Ovary (tissue), 7 donors: ENCODE measurements at regions not wholly inside any gene's neighbourhood (a gene's known extent, or its start where the extent isn't known, plus 50 kb on each side); places are given as distances from the start of the nearest gene placed in this dataset.

Source experiments
- DNase-seq, 5 donors: peaks; one replicate each; pipeline ENCODE4 v3.0.0-alpha.2; 2019 to 2020
- H3K27ac ChIP-seq, 2 donors: fragments of 200-600 bp; one replicate each; pipeline versions ENCODE4 v1.5.1 to v1.8.0; 2019 to 2022
- H3K27me3 ChIP-seq: fragments of 200-600 bp; one replicate; pipeline ENCODE4 v1.8.0; 2022
- H3K36me3 ChIP-seq: fragments of 200-600 bp; sonication (generic); one replicate; pipeline ENCODE4 v1.5.1; 2019
- H3K4me1 ChIP-seq: one replicate; pipeline ENCODE4 v1.8.1; 2013; ENCODE audit warnings: mild to moderate bottlenecking, moderate library complexity; ENCODE audit not compliant: insufficient read depth
- H3K4me3 ChIP-seq: fragments of 200-600 bp; sonication (generic); one replicate; pipeline ENCODE4 v1.5.1; 2017
- H3K9me3 ChIP-seq, 2 donors: fragments of 200-600 bp in 1 of 2; sonication (generic) in 1 of 2; one replicate each; pipeline versions ENCODE4 v1.5.1 to v1.8.1; 2013 to 2019; ENCODE audit warnings: mild to moderate bottlenecking in 1 of 2, moderate library complexity in 1 of 2
- CTCF ChIP-seq, 3 donors: fragments of 450-650 bp in 2 of 3; fragments of 200-600 bp in 1 of 3; IDR thresholded peaks; one replicate each; pipeline versions ENCODE4 v1.5.1 to v1.8.0; 2016 to 2022; ENCODE audit warnings: antibody characterized with exemption in 3 of 3, mild to moderate bottlenecking in 1 of 3
- EP300 ChIP-seq: sonication (generic); formaldehyde crosslinking; IDR thresholded peaks from one replicate; pipeline ENCODE4 v1.6.1; 2017; ENCODE audit warnings: antibody characterized with exemption
- POLR2A ChIP-seq: fragments of 450-650 bp; IDR thresholded peaks from one replicate; pipeline ENCODE4 v1.6.1; 2017; ENCODE audit warnings: antibody characterized with exemption, mild to moderate bottlenecking, moderate library complexity
- WGBS, 3 donors: extraction: QIAGEN DNeasy Blood & Tissue Kit in 1 of 3; methylation state at CpG; one replicate each; pipeline versions ENCODE4 v1.1.5 to v1.1.7; 2013 to 2017; 5-methylcytosine and 5-hydroxymethylcytosine counted together
- intact Hi-C, 4 donors: fragments of 100-400 bp; cut with DNase I; formaldehyde crosslinking; loops; one replicate each; pipeline versions ENCODE4 v1.11.0 to v1.15.1; 2022 to 2023
- donor health status: DM: no; HTN: no; CAD: no; lungs with moderate emphysema.
- donor health status: DM: no; HTN: no; CAD: no.
- donor health status: Bipolar disorder and iron deficiency.
- donor health status: DM: no; HTN: no; CAD: no.
- donor health status: DM: yes; HTN: yes; CAD: no.

- 62 to 66% (median 63%) methylated on average over 8 of the region's 8 CpGs for WGBS, 3 donors
- Histone ChIP-seq H3K4me1 (peaks cover 2% of the 10 kb centered on the region), H3K27me3 (no peaks in the 10 kb centered on the region)
These were observed 566.4 kb downstream of the EFNA5 start for GRCh38 chr5:107104040-107104995.

GRCh38 chr5:107103522-107103921, 567.2 kb downstream of the EFNA5 start:
- no peak for DNase-seq
- TF ChIP-seq POLR2A (no peak), EP300 (no peak)
- no peaks in the 10 kb centered on the region for H3K27me3 ChIP-seq
- H3K36me3 ChIP-seq = no peaks in the 10 kb centered on the region
- H3K4me1 ChIP-seq = peaks cover 2% of the 10 kb centered on the region
- 92 to 95% (median 93%) methylated on average over 3 of the region's 3 CpGs for WGBS, 3 donors
- no peak overlapping the region for H3K4me3 ChIP-seq
- intact Hi-C loops = no loop called here
- H3K27ac ChIP-seq = no peak overlapping the region
- H3K9me3 ChIP-seq = peaks cover 0 to 3% of the 10 kb centered on the region in 2 donors

More at GRCh38 chr5:107104040-107104995, 566.4 kb downstream of the EFNA5 start:
- intact Hi-C loops = no loop called here
- H3K36me3 ChIP-seq = no peaks in the 10 kb centered on the region
- peaks cover 0 to 3% of the 10 kb centered on the region in 2 donors for H3K9me3 ChIP-seq
- peak in 1 of 5 donors; percentile 7 for DNase-seq
- no peak overlapping the region for H3K27ac ChIP-seq
- H3K4me3 ChIP-seq = no peak overlapping the region
- TF ChIP-seq POLR2A = no peak
- TF ChIP-seq EP300 = no peak
- TF ChIP-seq CTCF (IDR thresholded peaks at IDR 0.05) = no peak

DNA sequence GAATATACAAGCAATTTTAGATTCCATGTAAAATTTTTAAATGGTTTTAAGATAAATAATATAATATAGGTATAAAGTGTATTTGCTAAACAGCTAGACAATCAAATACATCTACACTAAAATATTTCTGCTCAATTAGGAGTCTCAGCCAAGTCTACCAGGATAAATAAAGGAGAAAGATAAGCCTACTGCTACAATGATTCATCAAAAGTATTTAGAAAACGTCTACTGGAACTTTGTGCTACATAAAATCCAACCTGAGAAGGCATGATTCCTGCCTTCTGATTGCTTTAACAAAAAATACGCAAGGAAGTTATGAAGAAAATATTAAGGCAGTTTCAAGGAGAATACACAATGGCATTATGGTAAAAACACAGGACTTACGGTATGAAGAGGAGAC, 570.6 kb downstream of the EFNA5 start:
- no peaks in the 10 kb centered on the region for H3K27me3 ChIP-seq
- WGBS, 3 donors = 82 to 84% (median 83%) methylated on average over 3 of the region's 3 CpGs
- H3K9me3 ChIP-seq = peaks cover 0 to 3% of the 10 kb centered on the region in 2 donors
- TF ChIP-seq CTCF (IDR thresholded peaks at IDR 0.05) = no peak
- no peak for TF ChIP-seq EP300
- TF ChIP-seq POLR2A = no peak
- no peak for DNase-seq
- no peak overlapping the region for H3K4me3 ChIP-seq
- H3K36me3 ChIP-seq = no peaks in the 10 kb centered on the region
- intact Hi-C loops = no loop called here
- H3K27ac ChIP-seq = no peak overlapping the region
- peaks cover 2% of the 10 kb centered on the region for H3K4me1 ChIP-seq

DNA sequence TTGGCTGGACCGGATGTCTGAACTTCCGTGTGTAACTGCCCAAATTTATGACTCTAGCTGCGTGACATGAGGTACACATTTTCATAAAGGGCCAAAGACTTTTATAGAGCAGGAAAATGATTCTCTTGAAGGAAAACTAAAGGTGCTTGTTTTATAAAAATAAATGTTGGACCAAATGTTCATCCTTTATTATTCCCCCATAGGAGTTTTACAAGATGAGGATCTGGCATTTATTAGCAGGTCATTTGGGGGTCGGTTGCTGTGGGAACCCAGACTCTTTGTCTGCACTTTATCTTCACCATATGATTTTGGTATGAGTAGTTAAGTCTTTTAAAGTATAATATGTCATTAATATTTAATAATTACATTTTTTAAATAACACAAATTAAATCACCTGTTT, 571.2 kb downstream of the EFNA5 start:
- H3K4me1 ChIP-seq = no peaks in the 10 kb centered on the region
- H3K4me3 ChIP-seq = no peak overlapping the region
- H3K27ac ChIP-seq = no peak overlapping the region
- H3K9me3 ChIP-seq = peaks cover 0 to 3% of the 10 kb centered on the region in 2 donors
- no peaks in the 10 kb centered on the region for H3K27me3 ChIP-seq
- 82 to 91% (median 89%) methylated on average over 4 of the region's 4 CpGs for WGBS, 3 donors
- intact Hi-C loops = no loop called here
- H3K36me3 ChIP-seq = no peaks in the 10 kb centered on the region
- DNase-seq = no peak
- no peak for TF ChIP-seq POLR2A
- TF ChIP-seq CTCF (IDR thresholded peaks at IDR 0.05) = no peak
- no peak for TF ChIP-seq EP300

- intact Hi-C loops = no loop called here
- H3K27ac ChIP-seq = no peak overlapping the region
- no peaks in the 10 kb centered on the region for H3K36me3 ChIP-seq
- no peaks in the 10 kb centered on the region for H3K27me3 ChIP-seq
- H3K4me1 ChIP-seq = no peaks in the 10 kb centered on the region
- H3K4me3 ChIP-seq = no peak overlapping the region
- DNase-seq = no peak
- H3K9me3 ChIP-seq = no peaks in the 10 kb centered on the region
- TF ChIP-seq EP300 (no peak), CTCF (IDR thresholded peaks at IDR 0.05) (no peak), POLR2A (no peak)
These were observed 578.0 kb downstream of the EFNA5 start for GRCh38 chr5:107092695-107093094.
